PC-9 (cell line): ENCODE measurements at regions not wholly inside any gene's neighbourhood (a gene's known extent, or its start where the extent isn't known, plus 50 kb on each side); places are given as distances from the start of the nearest gene placed in this dataset.

Source experiments
- BruUV-seq: library from RNA; stranded (reverse); fragments of 400-500 nt; replicated peaks from 2 replicates; lab custom pipeline; 2021; lab: Mats Ljungman, UMichigan
- CTCF ChIA-PET: fragments of 300-600 bp; sonication (Branson Sonifier 250); formaldehyde crosslinking; loops from one replicate; lab custom pipeline; 2022; ENCODE audit warnings: antibody characterized with exemption; lab: Charles Lee
- POLR2A ChIA-PET: fragments of 300-600 bp; sonication (Branson Sonifier 250); formaldehyde crosslinking; loops from one replicate; lab custom pipeline; 2022; ENCODE audit warnings: antibody characterized with exemption; ENCODE audit not compliant: unreplicated experiment; lab: Charles Lee
- DNase-seq, 2 experiments: peaks; one replicate each; pipeline versions ENCODE4 v3.0.0 to v3.0.0-alpha.2; 2015 to 2022; ENCODE audit warnings: mixed read lengths in 1 of 2
- H2AFZ ChIP-seq: fragments of 200-600 bp; sonication (generic); 2 replicates; pipeline ENCODE4 v1.8.1; 2017; ENCODE audit warnings: antibody characterized with exemption
- H3F3A ChIP-seq: fragments of 200-600 bp; sonication (generic); 2 replicates; pipeline ENCODE4 v1.8.1; 2017; ENCODE audit warnings: antibody characterized with exemption, mild to moderate bottlenecking, low read depth; ENCODE audit not compliant: insufficient read depth
- H3K27ac ChIP-seq: fragments of 200-600 bp; sonication (generic); 2 replicates; pipeline ENCODE4 v1.6.1; 2016; ENCODE audit warnings: mixed run types
- H3K27me3 ChIP-seq: fragments of 200-600 bp; sonication (generic); 2 replicates; pipeline ENCODE4 v1.6.1; 2016; ENCODE audit warnings: low read depth, mixed run types; ENCODE audit not compliant: insufficient read depth
- H3K36me3 ChIP-seq: fragments of 200-600 bp; sonication (generic); 2 replicates; pipeline ENCODE4 v1.6.1; 2016; ENCODE audit warnings: low read depth, mixed run types
- H3K4me1 ChIP-seq: fragments of 200-600 bp; sonication (generic); replicated peaks from 2 replicates; pipeline ENCODE4 v1.6.1; 2016; ENCODE audit warnings: mixed run types; ENCODE audit not compliant: insufficient read depth
- H3K4me2 ChIP-seq: fragments of 200-600 bp; sonication (generic); 2 replicates; pipeline ENCODE4 v1.6.1; 2017; ENCODE audit warnings: mixed run types
- H3K4me3 ChIP-seq: fragments of 200-600 bp; sonication (generic); 2 replicates; pipeline ENCODE4 v1.6.1; 2016; ENCODE audit warnings: mixed run types
- H3K79me2 ChIP-seq: fragments of 200-600 bp; sonication (generic); 2 replicates; pipeline ENCODE4 v1.6.1; 2017; ENCODE audit warnings: low read depth, mixed run types
- H3K9me2 ChIP-seq: fragments of 200-600 bp; sonication (generic); 2 replicates; pipeline ENCODE4 v1.8.1; 2017; ENCODE audit warnings: mild to moderate bottlenecking; ENCODE audit not compliant: insufficient read depth
- H3K9me3 ChIP-seq: fragments of 200-600 bp; sonication (generic); 2 replicates; pipeline ENCODE4 v1.8.1; 2016; ENCODE audit warnings: low read depth; ENCODE audit not compliant: insufficient read depth
- H4K20me1 ChIP-seq: fragments of 200-600 bp; sonication (generic); 2 replicates; pipeline ENCODE4 v1.8.1; 2017; ENCODE audit not compliant: insufficient read depth
- EZH2 ChIP-seq: fragments of 200-600 bp; sonication (generic); IDR thresholded peaks from 2 replicates; pipeline ENCODE4 v1.8.0; 2017; ENCODE audit warnings: antibody characterized with exemption, low read depth
- intact Hi-C: fragments of 100-400 bp; cut with micrococcal nuclease; formaldehyde crosslinking; loops from one replicate; pipeline ENCODE4 v1.10.0; 2022; ENCODE audit not compliant: unreplicated experiment
- TF ChIP-seq, protein P1 (sequence below): fragments of 200-600 bp; sonication (generic); conservative IDR thresholded peaks from 2 replicates; pipeline ENCODE4 v1.6.1; 2017; ENCODE audit warnings: mixed run types, antibody characterized with exemption, mild to moderate bottlenecking, moderate library complexity

DNA sequence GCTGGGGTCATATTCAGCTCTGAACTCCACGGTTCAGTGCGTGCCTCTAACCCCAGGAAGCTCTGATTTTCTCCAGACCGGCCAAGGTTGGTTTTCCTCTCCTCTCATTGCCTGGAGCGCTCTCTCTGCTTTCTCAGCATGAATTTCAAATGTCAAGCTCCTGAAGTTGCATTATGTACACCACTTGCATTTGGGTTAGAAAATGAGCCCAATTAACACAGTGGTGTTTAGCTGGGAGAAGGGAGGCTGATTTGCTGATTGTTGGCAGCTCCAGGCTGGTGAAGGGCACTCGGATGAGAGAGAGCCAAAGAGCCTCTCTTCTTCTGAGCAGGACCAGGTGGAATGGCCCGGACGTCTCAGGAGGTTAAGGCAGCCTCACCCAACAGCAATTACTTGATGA lies 570.9 kb downstream of the VRK1 start:
- no peak overlapping the region for H2AFZ ChIP-seq
- BruUV-seq: no TSS peak
- H3K4me1 ChIP-seq: no peaks in the 10 kb centered on the region
- H3K9me2 ChIP-seq: no peaks in the 10 kb centered on the region
- H3K36me3 ChIP-seq: no peaks in the 10 kb centered on the region
- H3K79me2 ChIP-seq: no peaks in the 10 kb centered on the region
- H3K4me2 ChIP-seq: no peak overlapping the region
- POLR2A ChIA-PET: no interaction called here
- no peak overlapping the region for H3K4me3 ChIP-seq
- H3K27me3 ChIP-seq: 0 out of 2 replicates have a peak, but pooled peaks cover 7% of the 10 kb centered on the region
- H3K9me3 ChIP-seq: no peaks in the 10 kb centered on the region
- intact Hi-C loops: no loop called here
- CTCF ChIA-PET: no interaction called here
- H3K27ac ChIP-seq: no peak overlapping the region
- no peak for DNase-seq
- TF ChIP-seq, protein P1, sequence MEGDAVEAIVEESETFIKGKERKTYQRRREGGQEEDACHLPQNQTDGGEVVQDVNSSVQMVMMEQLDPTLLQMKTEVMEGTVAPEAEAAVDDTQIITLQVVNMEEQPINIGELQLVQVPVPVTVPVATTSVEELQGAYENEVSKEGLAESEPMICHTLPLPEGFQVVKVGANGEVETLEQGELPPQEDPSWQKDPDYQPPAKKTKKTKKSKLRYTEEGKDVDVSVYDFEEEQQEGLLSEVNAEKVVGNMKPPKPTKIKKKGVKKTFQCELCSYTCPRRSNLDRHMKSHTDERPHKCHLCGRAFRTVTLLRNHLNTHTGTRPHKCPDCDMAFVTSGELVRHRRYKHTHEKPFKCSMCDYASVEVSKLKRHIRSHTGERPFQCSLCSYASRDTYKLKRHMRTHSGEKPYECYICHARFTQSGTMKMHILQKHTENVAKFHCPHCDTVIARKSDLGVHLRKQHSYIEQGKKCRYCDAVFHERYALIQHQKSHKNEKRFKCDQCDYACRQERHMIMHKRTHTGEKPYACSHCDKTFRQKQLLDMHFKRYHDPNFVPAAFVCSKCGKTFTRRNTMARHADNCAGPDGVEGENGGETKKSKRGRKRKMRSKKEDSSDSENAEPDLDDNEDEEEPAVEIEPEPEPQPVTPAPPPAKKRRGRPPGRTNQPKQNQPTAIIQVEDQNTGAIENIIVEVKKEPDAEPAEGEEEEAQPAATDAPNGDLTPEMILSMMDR: no peak
- TF ChIP-seq EZH2: no peak
- H3F3A ChIP-seq: no peaks in the 10 kb centered on the region
- H4K20me1 ChIP-seq: no peaks in the 10 kb centered on the region

DNA sequence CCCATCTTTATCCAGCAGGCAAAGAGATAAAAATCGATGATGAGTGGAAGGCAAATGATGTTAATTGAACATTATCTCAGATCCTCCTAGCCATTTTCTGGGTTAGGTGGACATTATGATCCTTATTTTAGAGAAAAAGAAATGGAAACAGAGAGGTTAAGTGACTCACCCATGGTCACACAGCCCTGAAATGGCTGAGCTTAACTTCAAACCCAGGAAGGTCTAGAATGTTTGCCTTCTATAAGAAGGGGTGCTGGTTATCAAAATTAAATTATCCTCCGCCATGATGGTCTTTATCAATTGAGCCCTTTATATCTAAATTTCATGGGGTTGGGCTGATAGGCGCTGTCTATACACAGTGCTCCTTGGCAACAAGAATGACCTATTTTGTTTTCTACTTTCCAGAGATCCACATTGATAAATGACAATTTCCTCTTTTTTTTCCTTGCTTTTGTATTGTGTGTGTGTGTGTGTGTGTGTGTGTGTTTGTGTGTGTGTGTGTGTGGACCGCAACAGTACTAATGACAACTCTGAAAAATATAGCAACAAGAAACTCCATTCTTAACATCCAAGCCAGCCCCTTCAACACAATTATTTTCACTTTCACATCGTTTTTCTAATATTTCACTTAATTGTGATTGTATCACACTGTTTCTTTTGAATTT lies 571.9 kb downstream of the VRK1 start:
- no peak overlapping the region for H3K4me2 ChIP-seq
- 0 out of 2 replicates have a peak, but pooled peaks cover 7% of the 10 kb centered on the region for H3K27me3 ChIP-seq
- no peaks in the 10 kb centered on the region for H3F3A ChIP-seq
- ChIA-PET POLR2A (no interaction called here), CTCF (no interaction called here)
- H3K9me3 ChIP-seq: no peaks in the 10 kb centered on the region
- no peak overlapping the region for H3K27ac ChIP-seq
- no peaks in the 10 kb centered on the region for H4K20me1 ChIP-seq
- no TSS peak for BruUV-seq
- H2AFZ ChIP-seq: no peak overlapping the region
- no peaks in the 10 kb centered on the region for H3K4me1 ChIP-seq
- TF ChIP-seq EZH2: no peak
- TF ChIP-seq, protein P1: no peak
- DNase-seq: no peak
- no peaks in the 10 kb centered on the region for H3K79me2 ChIP-seq
- no peaks in the 10 kb centered on the region for H3K9me2 ChIP-seq
- no peaks in the 10 kb centered on the region for H3K36me3 ChIP-seq
- no peak overlapping the region for H3K4me3 ChIP-seq
- intact Hi-C loops: no loop called here

DNA sequence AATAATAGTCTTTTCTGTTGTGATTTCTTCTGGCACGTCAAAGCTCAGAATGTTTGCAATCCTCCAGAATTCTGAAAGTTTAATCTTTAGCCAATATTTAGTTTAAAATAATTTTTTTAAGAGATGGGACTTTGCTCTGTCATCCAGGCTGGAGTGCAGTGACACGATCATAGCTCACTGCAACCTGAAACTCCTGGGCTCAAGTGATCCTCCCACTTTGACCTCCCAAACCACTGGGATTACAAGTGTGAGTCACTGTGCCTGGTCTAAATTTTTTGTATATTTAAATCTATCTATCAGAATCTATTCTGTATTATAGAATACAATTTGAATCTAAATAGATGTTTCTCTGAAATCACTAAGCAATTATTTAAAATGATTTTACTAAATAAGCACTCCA lies 572.7 kb downstream of the VRK1 start:
- BruUV-seq: no TSS peak
- no peaks in the 10 kb centered on the region for H3K4me1 ChIP-seq
- no peaks in the 10 kb centered on the region for H3F3A ChIP-seq
- no peaks in the 10 kb centered on the region for H3K9me3 ChIP-seq
- H3K36me3 ChIP-seq: no peaks in the 10 kb centered on the region
- no peaks in the 10 kb centered on the region for H4K20me1 ChIP-seq
- no peak for DNase-seq
- no peak overlapping the region for H3K27ac ChIP-seq
- TF ChIP-seq, protein P1: no peak
- no peak for TF ChIP-seq EZH2
- ChIA-PET POLR2A (no interaction called here), CTCF (no interaction called here)
- no peak overlapping the region for H3K4me2 ChIP-seq
- no peak overlapping the region for H2AFZ ChIP-seq
- H3K4me3 ChIP-seq: no peak overlapping the region
- intact Hi-C loops: no loop called here
- no peaks in the 10 kb centered on the region for H3K79me2 ChIP-seq
- no peaks in the 10 kb centered on the region for H3K9me2 ChIP-seq
- 0 out of 2 replicates have a peak, but pooled peaks cover 7% of the 10 kb centered on the region for H3K27me3 ChIP-seq
